Progenitor cell of endocrine pancreas (in vitro differentiated cells): ENCODE measurements at regions not wholly inside any gene's neighbourhood (a gene's known extent, or its start where the extent isn't known, plus 50 kb on each side); places are given as distances from the start of the nearest gene placed in this dataset.

Experiments used
- DNase-seq: peaks from one replicate; pipeline ENCODE4 v3.0.0; 2021; ENCODE audit warnings: low spot score; ENCODE audit not compliant: unreplicated experiment
- H3K27ac Mint-ChIP-seq: 2 replicates; pipeline ENCODE4 v1.8.0; 2021; ENCODE audit warnings: mild to moderate bottlenecking, moderate library complexity, mixed read lengths
- H3K27me3 Mint-ChIP-seq: 2 replicates; pipeline ENCODE4 v1.8.0; 2021; ENCODE audit warnings: mixed read lengths
- H3K36me3 Mint-ChIP-seq: 2 replicates; pipeline ENCODE4 v1.8.0; 2022; ENCODE audit warnings: mixed read lengths; ENCODE audit not compliant: insufficient read depth
- H3K4me1 Mint-ChIP-seq: 2 replicates; pipeline ENCODE4 v1.8.0; 2021; ENCODE audit warnings: low read depth, mixed read lengths
- H3K4me3 Mint-ChIP-seq: 2 replicates; pipeline ENCODE4 v1.8.0; 2021; ENCODE audit warnings: low read depth, mild to moderate bottlenecking, moderate library complexity, mixed read lengths
- H3K9me3 Mint-ChIP-seq: 2 replicates; pipeline ENCODE4 v1.8.0; 2021; ENCODE audit warnings: low read depth, mixed read lengths
- CTCF ChIP-seq: fragments of 200-600 bp; sonication (generic); IDR thresholded peaks from one replicate; pipeline ENCODE4 v1.5.0; 2021; ENCODE audit warnings: antibody characterized with exemption, mild to moderate bottlenecking; ENCODE audit not compliant: unreplicated experiment

DNA sequence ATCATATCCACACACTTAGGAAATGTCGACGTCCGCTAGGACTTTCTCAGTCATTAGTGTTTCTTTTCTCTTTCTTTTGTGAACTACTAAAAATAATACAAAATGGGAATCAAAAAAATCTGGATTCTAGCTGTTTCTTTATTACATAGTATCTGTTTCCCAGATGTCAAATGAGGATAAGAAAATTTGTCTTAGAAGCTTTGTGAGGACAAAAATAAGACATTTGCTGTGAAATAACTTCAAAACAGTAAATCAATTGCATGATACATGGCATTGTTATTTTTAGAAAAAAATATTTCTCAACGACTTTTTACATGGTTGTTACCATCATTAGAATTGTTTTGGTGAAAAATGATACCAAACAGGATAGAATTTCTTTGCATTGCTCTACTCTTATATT is 71.4 kb upstream of the IFNG-AS1 start:
- H3K27me3 Mint-ChIP-seq: peaks cover 7% of the 10 kb centered on the region
- peaks cover 20% of the 10 kb centered on the region for H3K4me1 Mint-ChIP-seq
- no peak for TF ChIP-seq CTCF
- H3K27ac Mint-ChIP-seq: no peak overlapping the region
- H3K36me3 Mint-ChIP-seq: no peaks in the 10 kb centered on the region
- no peak overlapping the region for H3K4me3 Mint-ChIP-seq
- DNase-seq: no peak
- H3K9me3 Mint-ChIP-seq: no peaks in the 10 kb centered on the region

GRCh38 chr12:67918441-67918840 is 70.8 kb upstream of the IFNG-AS1 start:
- DNase-seq: no peak
- H3K27ac Mint-ChIP-seq: no peak overlapping the region
- H3K4me3 Mint-ChIP-seq: no peak overlapping the region
- H3K27me3 Mint-ChIP-seq: peaks cover 7% of the 10 kb centered on the region
- H3K36me3 Mint-ChIP-seq: no peaks in the 10 kb centered on the region
- TF ChIP-seq CTCF: no peak
- no peaks in the 10 kb centered on the region for H3K9me3 Mint-ChIP-seq
- H3K4me1 Mint-ChIP-seq: peaks cover 17% of the 10 kb centered on the region

- Mint-ChIP-seq H3K4me1 (peaks cover 24% of the 10 kb centered on the region), H3K27ac (no peak overlapping the region), H3K27me3 (peaks cover 11% of the 10 kb centered on the region), H3K4me3 (no peak overlapping the region), H3K9me3 (no peaks in the 10 kb centered on the region), H3K36me3 (no peaks in the 10 kb centered on the region)
- TF ChIP-seq CTCF: no peak
- DNase-seq: no peak
Measured at GRCh38 chr12:67919406-67919805, 69.8 kb upstream of the IFNG-AS1 start.

DNA sequence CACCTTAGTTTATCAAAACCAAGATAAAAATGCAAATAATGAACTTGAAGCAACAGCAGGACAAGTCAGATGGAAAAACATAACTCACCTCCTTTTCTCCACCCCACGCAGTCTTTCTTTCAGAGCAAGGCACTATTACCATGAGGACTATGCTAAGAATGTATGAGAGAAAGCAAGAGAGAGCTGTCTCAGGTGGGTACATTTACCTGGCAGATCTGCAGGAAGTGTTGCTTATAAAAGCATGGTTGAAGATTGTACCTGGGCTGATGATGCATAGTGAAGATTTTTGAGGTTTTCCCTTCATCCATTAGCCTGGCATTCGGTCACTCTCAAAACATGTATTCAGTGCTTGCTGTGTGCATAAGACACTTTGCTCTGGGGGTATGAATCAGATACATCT is 68.8 kb upstream of the IFNG-AS1 start:
- no peak for TF ChIP-seq CTCF
- H3K4me1 Mint-ChIP-seq: peaks cover 24% of the 10 kb centered on the region
- peaks cover 11% of the 10 kb centered on the region for H3K27me3 Mint-ChIP-seq
- no peak overlapping the region for H3K27ac Mint-ChIP-seq
- DNase-seq: no peak
- no peaks in the 10 kb centered on the region for H3K36me3 Mint-ChIP-seq
- no peaks in the 10 kb centered on the region for H3K9me3 Mint-ChIP-seq
- H3K4me3 Mint-ChIP-seq: no peak overlapping the region

GRCh38 chr12:67921286-67921685 is 68.0 kb upstream of the IFNG-AS1 start:
- Mint-ChIP-seq H3K27ac (no peak overlapping the region), H3K9me3 (no peaks in the 10 kb centered on the region), H3K36me3 (no peaks in the 10 kb centered on the region), H3K27me3 (peaks cover 11% of the 10 kb centered on the region), H3K4me3 (no peak overlapping the region), H3K4me1 (peaks cover 24% of the 10 kb centered on the region)
- no peak for TF ChIP-seq CTCF
- no peak for DNase-seq

DNA sequence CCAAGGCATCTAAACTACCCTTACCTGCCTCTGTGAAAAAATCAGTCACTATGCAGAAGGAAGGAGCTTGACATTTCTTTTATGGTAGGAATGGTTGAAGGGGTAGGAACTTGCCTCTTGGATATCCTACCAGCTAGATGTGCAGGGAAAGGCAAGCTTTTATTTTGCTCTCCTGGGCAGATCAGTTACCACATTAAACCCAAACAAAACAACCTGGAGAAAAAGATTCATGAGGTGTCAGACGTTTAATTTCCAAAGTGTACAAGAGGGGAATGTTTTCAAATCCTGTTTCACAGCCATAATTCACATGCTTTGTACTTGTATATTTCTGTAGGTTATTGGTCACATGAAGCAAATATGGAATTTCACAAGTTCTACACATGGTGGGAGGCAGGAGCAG is 67.0 kb upstream of the IFNG-AS1 start:
- DNase-seq: no peak
- no peak overlapping the region for H3K27ac Mint-ChIP-seq
- H3K4me3 Mint-ChIP-seq: no peak overlapping the region
- H3K4me1 Mint-ChIP-seq: peaks cover 24% of the 10 kb centered on the region
- peaks cover 9% of the 10 kb centered on the region for H3K27me3 Mint-ChIP-seq
- no peaks in the 10 kb centered on the region for H3K36me3 Mint-ChIP-seq
- TF ChIP-seq CTCF: no peak
- no peaks in the 10 kb centered on the region for H3K9me3 Mint-ChIP-seq
